MCF 10A (cell line): ENCODE measurements at regions not wholly inside any gene's neighbourhood (a gene's known extent, or its start where the extent isn't known, plus 50 kb on each side); places are given as distances from the start of the nearest gene placed in this dataset.

ENCODE experiments used
- BruUV-seq: library from RNA; stranded (reverse); fragments of 400-500 nt; replicated peaks from 2 replicates; lab custom pipeline; 2021; lab: Mats Ljungman, UMichigan
- CTCF ChIA-PET: fragments of 300-600 bp; sonication (Branson Sonifier 250); formaldehyde crosslinking; extraction: SDS; loops from one replicate; lab custom pipeline; 2021; ENCODE audit warnings: antibody characterized with exemption, inconsistent platforms; lab: Yijun Ruan, JAX
- POLR2A ChIA-PET: fragments of 300-600, 350-650 bp; sonication (Branson Sonifier 250); formaldehyde crosslinking; extraction: SDS; loops from one replicate; lab custom pipeline; 2020; ENCODE audit warnings: antibody characterized with exemption, inconsistent platforms; lab: Yijun Ruan, JAX
- DNase-seq: peaks from one replicate; pipeline ENCODE4 v3.0.0-alpha.2; 2018; ENCODE audit not compliant: unreplicated experiment
- H3K27ac Mint-ChIP-seq: one replicate; pipeline ENCODE4 v1.8.0; 2022; ENCODE audit warnings: mild to moderate bottlenecking, low read depth, mixed read lengths; ENCODE audit not compliant: unreplicated experiment
- H3K27me3 Mint-ChIP-seq: one replicate; pipeline ENCODE4 v1.8.0; 2022; ENCODE audit warnings: mixed read lengths; ENCODE audit not compliant: insufficient read depth, unreplicated experiment
- H3K36me3 Mint-ChIP-seq: one replicate; pipeline ENCODE4 v1.8.0; 2022; ENCODE audit warnings: mild to moderate bottlenecking, moderate library complexity, mixed read lengths; ENCODE audit not compliant: insufficient read depth, unreplicated experiment
- H3K4me1 Mint-ChIP-seq: one replicate; pipeline ENCODE4 v1.8.0; 2022; ENCODE audit warnings: mixed read lengths; ENCODE audit not compliant: insufficient read depth, unreplicated experiment
- H3K4me3 Mint-ChIP-seq: one replicate; pipeline ENCODE4 v1.8.0; 2022; ENCODE audit warnings: mild to moderate bottlenecking, moderate library complexity, mixed read lengths; ENCODE audit not compliant: unreplicated experiment
- H3K9me3 Mint-ChIP-seq: one replicate; pipeline ENCODE4 v1.8.0; 2022; ENCODE audit warnings: mixed read lengths; ENCODE audit not compliant: unreplicated experiment
- intact Hi-C: fragments of 100-400 bp; cut with micrococcal nuclease; formaldehyde crosslinking; loops from 2 replicates; pipeline ENCODE4 v1.14.1; 2022
- TF ChIP-seq, protein P1 (sequence below): fragments of 200-600 bp; IDR thresholded peaks from one replicate; pipeline ENCODE4 v1.8.0; 2022; ENCODE audit warnings: antibody characterized with exemption, mild to moderate bottlenecking; ENCODE audit not compliant: unreplicated experiment

DNA sequence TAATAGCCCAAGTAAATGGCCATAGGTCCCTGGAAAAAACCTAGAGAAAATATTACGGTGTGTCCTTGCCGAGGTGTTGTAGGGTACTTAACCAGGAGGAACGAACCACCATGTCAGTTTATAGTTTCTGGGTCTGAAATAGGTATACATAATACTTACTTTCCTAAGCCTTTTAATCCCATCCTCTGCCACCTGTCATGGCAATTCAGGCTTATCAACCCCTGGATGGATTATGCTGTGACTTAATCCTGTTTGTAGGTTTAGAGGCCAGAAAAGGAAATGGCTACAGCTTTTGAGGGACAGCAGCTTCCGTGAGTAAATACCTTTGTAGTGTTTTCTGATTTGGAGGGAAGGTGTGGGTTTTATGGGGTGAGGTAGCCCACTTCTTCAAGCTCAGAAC is 89.1 kb upstream of the PTPRD start:
- no peak overlapping the region for H3K27ac Mint-ChIP-seq
- no TSS peak for BruUV-seq
- TF ChIP-seq, protein P1, sequence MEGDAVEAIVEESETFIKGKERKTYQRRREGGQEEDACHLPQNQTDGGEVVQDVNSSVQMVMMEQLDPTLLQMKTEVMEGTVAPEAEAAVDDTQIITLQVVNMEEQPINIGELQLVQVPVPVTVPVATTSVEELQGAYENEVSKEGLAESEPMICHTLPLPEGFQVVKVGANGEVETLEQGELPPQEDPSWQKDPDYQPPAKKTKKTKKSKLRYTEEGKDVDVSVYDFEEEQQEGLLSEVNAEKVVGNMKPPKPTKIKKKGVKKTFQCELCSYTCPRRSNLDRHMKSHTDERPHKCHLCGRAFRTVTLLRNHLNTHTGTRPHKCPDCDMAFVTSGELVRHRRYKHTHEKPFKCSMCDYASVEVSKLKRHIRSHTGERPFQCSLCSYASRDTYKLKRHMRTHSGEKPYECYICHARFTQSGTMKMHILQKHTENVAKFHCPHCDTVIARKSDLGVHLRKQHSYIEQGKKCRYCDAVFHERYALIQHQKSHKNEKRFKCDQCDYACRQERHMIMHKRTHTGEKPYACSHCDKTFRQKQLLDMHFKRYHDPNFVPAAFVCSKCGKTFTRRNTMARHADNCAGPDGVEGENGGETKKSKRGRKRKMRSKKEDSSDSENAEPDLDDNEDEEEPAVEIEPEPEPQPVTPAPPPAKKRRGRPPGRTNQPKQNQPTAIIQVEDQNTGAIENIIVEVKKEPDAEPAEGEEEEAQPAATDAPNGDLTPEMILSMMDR: no peak
- CTCF ChIA-PET: no interaction called here
- peaks cover 41% of the 10 kb centered on the region for H3K27me3 Mint-ChIP-seq
- no peak overlapping the region for H3K4me3 Mint-ChIP-seq
- H3K4me1 Mint-ChIP-seq: peaks cover 6% of the 10 kb centered on the region
- H3K36me3 Mint-ChIP-seq: no peaks in the 10 kb centered on the region
- POLR2A ChIA-PET: no interaction called here
- intact Hi-C loops: no loop called here
- DNase-seq: no peak
- no peaks in the 10 kb centered on the region for H3K9me3 Mint-ChIP-seq

DNA sequence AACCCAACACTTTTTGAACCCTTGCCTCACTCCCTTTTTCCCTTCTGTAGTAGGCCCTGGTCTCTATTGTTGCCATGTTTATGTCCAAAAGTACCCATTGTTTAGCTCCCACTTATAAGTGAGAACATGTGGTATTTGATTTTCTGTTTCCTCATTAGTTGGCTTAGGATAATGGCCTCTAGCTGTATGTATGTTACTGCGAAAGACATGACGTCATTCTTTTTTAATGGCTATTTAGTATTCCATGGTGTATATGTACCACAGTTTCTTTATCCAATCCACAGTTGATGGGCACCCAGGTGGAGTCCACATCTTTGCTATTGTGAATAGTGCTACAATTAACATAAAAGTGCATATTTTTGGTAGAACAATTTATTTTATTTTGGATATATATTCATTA is 90.3 kb upstream of the PTPRD start:
- POLR2A ChIA-PET: no interaction called here
- Mint-ChIP-seq H3K9me3 (no peaks in the 10 kb centered on the region), H3K4me3 (no peak overlapping the region), H3K27me3 (peaks cover 28% of the 10 kb centered on the region), H3K4me1 (peaks cover 6% of the 10 kb centered on the region), H3K36me3 (no peaks in the 10 kb centered on the region), H3K27ac (no peak overlapping the region)
- TF ChIP-seq, protein P1: no peak
- BruUV-seq: no TSS peak
- no peak for DNase-seq
- CTCF ChIA-PET: interaction anchor here (0.8 kb wide), 1 partner anchor 29 kb away, joined by 3 read pairs; no protein-coding TSS in a partner anchor
- intact Hi-C loops: no loop called here

- no TSS peak for BruUV-seq
- peak; percentile 39 for DNase-seq
- ChIA-PET POLR2A (no interaction called here), CTCF (no interaction called here)
- TF ChIP-seq, protein P1: no peak
- peaks cover 37% of the 10 kb centered on the region for H3K27me3 Mint-ChIP-seq
- no peaks in the 10 kb centered on the region for H3K9me3 Mint-ChIP-seq
- H3K36me3 Mint-ChIP-seq: no peaks in the 10 kb centered on the region
- H3K4me1 Mint-ChIP-seq: peaks cover 6% of the 10 kb centered on the region
- intact Hi-C loops: no loop called here
- no peak overlapping the region for H3K27ac Mint-ChIP-seq
- H3K4me3 Mint-ChIP-seq: no peak overlapping the region
Observed at GRCh38 chr9:10704720-10705119, 91.9 kb upstream of the PTPRD start.

DNA sequence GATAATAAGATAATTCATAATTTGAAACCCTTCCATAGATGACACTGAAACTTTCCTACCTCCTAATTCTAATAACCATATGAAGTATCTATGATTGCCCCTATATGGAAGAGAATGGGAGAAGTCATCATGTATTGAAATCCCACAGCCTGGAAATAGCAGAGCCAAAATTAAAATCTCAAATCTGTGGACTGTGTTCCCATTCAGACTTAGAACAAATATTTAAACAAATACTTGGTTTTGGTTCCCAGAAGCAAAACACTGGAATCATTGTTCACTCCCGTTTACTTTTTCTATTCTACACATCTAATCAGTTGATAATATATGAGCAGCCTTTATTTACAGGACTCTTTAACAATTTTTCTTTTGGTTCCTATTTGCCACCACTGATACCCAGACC is 92.6 kb upstream of the PTPRD start:
- DNase-seq: no peak
- Mint-ChIP-seq H3K27ac (no peak overlapping the region), H3K4me1 (peaks cover 6% of the 10 kb centered on the region), H3K27me3 (peaks cover 44% of the 10 kb centered on the region), H3K4me3 (no peak overlapping the region), H3K36me3 (no peaks in the 10 kb centered on the region), H3K9me3 (no peaks in the 10 kb centered on the region)
- intact Hi-C loops: no loop called here
- TF ChIP-seq, protein P1: no peak
- no TSS peak for BruUV-seq
- CTCF ChIA-PET: interaction anchor here (1.1 kb wide), 1 partner anchor 22 kb away, joined by 3 read pairs; no protein-coding TSS in a partner anchor
- POLR2A ChIA-PET: no interaction called here
